HG03097 (cell line): ENCODE measurements at regions not wholly inside any gene's neighbourhood (a gene's known extent, or its start where the extent isn't known, plus 50 kb on each side); places are given as distances from the start of the nearest gene placed in this dataset.

Source experiments
- ATAC-seq: cut with Tn5 transposase; IDR thresholded peaks from one replicate; pipeline ENCODE4 v1.9.1; 2021; ENCODE audit not compliant: unreplicated experiment, low FRiP score

DNA sequence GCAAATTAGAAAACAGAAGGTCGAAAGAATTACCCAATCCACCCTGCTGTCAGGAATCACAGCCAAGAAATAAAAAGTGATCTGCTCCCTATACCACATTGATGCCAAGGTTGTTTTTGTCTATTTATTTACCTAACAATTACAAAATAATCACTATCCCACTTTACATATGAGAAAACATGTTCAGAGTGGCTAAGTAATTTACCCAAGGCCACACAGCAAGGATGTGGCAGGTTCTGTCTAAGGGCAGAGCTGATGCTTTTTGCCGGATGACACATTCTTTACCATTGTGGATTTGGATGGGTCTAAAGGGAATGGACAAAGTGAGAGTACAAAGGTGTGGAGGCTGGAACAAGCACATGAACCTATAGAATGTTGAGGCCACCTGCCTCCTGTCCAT, 460.7 kb downstream of the INSC start:
- ATAC-seq: no peak

DNA sequence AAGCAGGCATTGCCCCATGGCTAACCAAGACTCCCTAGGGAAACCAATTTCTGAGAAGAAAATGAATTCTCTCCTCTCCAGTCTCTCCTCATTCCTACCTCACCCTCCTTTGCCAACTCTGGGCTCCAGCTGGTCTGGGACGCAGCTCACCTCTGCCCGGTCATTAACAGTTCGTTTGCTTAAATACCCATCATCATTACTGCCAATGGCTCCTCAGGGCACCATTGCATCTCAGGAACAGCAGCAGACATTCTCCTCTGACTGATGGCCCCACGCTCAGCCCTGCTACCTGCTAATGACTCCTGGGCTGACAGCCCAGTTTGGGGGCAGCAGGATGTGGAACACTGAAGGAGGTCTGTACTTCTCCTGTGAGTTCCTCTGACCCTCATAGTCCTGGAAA, 462.0 kb downstream of the INSC start:
- no peak for ATAC-seq

DNA sequence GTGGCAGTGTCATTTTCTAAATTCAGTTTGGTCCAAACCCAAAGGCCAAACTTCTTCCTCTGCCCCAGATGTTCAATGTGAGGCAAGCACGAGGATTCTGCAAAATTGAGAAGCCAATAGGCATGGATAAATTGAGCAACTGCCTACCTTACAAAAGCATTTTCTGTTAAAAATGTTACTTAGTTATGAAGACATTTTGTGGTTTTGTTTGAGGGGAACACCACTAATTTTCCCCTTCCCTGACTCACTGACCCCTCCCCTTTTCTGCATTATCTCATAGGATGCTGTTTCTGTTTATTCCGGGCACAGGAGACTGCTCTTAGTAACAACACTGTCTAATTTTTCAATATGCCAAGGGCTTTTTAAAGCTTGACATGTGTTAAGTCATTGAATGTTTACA, 462.8 kb downstream of the INSC start:
- ATAC-seq: no peak

DNA sequence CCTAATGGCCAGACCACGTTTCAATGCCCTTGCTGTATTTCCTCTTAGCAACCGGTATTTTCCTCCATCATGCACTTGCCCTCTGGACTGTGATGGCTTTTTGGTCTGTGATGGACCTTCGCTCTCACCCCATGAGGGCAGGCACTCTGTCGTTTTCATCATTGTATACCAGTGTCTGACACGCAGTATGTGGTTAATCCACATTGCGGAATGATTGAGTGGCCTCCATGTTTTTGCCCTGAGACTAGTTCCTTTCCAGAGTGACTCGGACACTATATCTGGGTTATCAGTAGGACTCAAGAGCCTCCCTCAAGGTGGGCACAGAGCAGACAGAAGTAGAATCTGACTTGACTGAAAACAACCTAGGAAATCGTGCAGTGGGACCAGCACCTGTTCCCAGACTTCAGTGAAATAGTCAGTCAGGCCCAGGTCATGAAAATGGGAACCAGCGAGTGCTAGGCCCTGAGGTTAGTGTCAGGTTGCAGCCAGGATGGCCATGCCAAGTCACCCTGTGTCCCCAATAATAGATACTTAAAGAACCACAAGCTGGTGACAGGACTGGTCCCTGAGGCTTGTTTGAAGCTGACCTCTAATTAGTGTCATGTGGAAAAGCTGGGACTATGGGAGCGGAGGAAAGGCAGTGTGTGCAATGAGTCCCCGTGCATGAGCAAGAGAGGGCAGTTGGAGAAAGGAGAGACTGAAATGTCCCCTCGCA, 464.7 kb downstream of the INSC start:
- no peak for ATAC-seq

DNA sequence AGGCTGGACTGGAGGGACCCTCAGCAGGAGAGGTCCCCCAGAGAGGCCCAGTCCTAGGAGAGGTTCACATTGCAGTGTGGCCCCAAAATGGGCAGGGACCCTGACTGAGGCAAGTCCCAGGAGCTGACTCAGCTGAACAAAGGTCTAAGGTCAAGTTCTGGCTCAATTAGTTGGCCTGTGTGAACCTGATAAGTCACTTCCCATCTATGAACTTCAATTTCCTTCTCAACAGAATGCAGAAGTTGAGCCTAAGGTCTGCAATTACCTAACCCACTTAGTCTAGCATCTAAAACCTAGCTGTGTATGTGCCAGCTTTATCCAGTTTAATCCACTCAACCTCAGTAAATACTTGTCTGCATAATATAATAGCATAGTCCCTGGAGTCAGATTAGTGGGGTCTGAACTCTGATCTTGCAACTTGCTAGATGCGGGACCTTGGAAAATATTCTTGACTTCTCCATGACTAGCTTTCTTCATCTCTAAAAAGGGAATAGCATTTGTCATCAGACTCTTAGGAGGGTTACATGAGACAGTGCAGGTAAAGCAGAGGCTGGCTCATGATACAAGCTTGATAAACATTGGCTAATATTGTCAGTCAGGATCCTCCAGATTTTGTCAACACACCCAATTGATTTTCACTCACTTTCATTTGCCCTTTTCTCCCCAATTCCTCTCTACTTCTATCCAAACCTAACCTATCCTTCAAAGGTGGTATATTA, 465.5 kb downstream of the INSC start:
- ATAC-seq: no peak

DNA sequence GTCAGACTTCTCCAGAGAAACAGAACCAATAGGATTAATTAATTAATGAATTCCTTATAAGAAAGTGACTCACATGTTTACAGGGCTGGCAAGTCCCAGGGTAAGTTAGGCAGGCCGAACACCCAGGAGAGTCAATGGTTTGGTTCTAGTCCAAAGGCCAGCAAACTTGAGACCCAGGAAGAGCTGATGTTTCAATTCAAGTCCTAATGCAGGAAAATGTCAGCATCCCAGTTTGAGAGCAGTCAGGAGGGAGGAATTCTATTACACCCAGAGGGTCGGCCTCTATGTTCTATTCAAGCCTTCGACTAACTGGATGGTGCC, 466.0 kb downstream of the INSC start:
- no peak for ATAC-seq

DNA sequence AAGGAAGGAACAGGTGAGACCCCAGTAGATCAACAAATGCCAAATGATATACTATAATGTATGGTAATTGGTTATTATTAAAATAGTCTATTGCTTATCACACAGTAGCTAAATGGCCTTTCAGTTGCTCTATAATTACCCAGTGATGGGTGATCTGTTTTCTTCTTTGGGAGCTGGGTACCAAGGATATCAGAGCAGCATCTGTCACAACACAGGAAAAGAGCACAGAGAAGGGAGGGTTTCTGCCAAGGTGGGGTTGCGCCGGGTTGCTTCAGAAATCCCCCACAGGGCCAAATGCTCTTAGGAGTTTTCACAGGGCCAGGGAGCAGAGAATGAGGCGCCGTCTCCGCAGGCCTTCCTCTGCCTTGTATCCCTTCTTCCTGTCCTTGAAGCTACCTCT, 469.4 kb downstream of the INSC start:
- ATAC-seq: no peak

DNA sequence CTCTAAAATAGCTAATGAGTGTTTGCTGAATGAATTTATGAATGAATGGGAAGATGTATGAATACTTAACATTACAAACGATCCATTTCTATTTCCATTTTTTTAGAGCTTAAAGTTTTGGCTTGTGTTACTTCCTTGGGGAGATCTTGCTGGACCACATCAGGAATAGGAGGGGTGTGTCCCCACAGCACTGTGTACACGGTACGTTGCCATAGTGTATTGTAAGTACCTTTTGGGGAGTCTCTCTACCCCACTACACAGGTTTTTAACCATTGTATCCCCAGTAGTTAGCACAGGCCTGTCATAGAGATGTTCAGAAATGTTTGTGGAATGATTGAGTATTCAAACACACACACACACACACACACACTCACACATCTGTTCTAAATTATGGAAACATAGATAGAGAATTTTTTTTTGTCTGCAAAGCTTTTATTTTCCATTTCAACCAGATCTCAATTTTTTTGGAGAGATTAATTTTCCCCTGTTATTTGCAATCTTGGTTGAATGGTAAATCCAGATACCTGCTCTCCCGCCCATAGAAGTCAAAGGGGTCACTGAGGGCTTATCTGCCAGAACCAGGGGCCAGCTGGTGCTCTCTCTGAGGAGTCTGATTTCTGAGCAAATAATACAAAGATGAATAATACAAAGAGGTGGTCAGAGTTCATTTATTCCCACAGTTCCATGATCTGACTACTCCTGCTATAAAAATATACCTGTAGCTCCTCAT, 471.0 kb downstream of the INSC start:
- no peak for ATAC-seq

DNA sequence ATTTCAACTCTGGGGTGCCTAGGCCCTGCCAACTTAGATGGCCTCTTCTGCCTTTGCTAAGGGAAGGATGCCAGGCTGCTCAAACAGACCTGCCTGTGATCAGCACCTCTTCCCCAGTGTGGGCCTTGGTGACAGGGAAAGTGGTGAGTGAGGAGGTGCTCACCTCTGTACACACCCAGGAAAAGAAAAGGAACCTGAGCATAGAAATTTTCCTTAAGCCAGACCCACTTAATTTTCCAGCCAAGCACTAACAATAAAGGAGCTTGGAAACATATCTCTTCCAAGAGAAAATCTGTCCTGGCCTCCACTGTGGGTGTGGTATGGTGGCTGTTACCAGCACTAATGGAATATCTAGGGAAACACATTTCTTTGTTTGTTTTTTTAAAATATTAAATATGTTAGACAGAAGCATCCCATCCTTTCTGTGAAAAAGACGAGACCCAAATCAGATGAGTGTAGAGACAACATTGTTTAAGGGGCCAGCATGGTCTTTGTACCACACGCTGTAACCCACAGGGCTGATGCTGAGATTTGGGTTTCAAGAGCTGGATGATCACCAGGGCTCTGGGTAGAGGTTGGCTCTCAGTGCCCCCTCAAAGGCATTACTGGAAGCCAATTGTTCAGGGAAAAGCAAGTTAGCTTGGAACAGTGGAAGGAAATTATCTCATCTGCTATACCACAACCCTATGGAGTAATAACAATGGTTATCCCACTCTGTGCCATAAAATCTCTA, 472.2 kb downstream of the INSC start:
- ATAC-seq: no peak

DNA sequence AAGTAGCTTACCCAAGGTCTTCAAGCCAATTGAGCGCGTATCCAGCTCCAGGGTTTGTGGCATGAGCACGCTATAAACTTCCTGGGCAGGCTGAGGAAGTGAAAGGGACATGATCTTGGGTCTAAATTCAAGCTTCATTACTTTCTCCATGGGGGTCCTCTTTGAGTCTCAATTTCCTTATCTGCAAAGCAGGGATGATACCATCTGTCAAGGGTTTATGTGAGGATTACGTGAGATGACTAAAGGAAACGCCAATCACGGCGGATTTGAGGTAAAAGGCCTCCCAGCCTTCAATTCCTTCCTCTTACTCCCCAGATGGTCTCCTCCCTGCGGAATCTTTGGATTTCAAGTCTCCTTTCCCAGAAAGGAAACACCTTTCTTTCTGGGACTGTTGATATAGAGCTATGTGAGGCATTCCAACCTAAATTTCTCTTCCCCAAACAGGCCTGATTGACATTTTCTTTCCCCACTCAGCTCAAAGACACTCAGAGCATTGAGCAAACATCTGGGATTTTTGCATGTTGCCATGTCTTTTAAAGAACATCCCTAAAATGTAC, 474.4 kb downstream of the INSC start:
- no peak for ATAC-seq

DNA sequence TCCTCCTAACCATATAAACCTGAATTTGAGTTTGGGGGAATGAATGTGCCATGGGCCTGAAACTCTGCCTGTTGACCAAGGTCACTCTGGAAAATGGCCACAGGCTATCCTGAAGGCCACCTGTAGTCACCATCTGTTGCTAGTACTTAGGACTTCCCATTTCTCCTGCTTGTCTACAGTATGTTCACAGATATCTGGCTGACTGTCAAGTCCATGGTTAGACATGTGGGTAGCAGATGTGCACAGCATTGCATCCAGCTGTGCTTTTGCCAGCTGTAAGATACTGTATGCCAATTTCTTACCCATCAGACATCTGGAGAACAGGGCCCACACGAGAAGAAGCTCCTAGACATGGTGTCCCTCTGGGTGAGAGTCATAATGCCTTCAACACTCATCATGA, 475.4 kb downstream of the INSC start:
- no peak for ATAC-seq

DNA sequence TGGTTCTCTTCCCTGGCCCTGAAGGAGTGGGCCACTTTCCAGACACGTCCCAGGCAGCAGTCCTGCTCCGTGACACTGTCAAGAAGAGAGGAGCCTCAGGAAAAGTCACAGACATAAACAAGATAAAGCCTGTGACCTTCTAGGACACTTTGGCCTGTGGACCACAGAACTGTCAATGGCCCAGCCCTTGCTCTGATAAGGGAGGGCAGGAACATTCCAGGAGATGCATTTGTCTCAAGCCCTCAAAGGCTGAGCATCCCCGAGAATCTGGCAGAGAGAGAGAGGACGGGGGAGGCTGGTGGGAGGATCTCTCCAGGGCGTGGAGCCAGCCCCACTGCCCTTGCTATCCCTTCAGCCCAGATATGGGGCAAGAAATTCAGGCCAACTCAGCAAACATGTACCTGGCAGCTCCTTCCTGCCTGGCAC, 476.4 kb downstream of the INSC start:
- no peak for ATAC-seq

DNA sequence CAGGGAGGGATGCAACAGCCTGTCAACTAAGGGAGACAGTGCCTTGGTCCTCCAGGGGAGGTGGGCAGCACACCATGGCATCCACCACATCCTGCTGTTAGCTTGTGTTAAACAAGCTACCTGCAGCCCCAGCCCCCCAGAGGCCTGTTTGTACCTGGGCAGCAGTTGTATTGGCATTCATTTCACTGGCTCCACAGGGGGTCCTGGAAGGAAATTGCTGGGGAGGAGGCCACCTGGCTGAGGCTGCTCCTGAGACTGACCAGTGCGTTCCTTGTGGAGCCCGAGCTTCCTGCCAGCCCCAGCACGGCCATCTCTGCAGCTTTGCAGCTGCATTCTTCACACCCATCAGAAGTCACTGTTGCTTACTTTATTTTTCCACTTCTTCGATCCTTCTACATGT, 479.9 kb downstream of the INSC start:
- ATAC-seq: no peak

DNA sequence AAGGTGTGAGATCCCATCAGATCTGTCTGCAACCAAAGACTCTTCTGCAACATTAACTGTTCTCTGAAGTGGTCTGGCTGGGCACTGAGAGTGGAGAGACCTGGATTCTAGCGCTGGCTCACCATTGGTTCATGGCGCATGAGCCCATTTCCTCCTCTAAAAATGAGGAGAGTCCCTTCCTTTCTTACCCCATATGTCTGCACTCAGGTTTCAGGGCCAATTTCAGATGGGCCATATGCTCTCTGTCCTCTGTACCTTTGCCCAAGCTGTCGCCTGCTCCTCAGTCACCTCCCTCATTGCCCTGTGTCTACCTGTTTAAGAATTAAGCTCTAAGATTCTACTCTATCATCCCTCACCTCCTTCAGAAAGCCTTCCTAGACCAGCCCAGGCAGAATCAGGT, 484.7 kb downstream of the INSC start:
- ATAC-seq: no peak

DNA sequence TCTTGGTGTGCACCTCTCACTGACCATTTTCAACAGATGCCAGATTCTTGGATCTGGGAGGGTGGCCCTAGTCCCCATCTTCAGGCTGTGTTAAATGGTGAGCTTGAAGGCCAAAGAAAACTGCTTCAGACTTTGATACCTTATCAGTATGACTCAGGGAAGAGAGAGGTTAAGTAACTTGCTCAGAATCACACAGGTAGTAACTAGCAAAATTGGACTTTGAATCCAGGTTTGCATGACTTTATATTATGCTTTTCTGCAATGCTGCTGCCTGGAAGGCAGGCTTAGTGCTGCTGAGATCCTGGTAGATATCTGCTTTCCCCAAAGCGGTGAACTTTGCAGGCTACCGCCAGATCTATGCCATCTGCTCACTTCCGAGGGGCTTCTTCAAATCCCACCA, 487.3 kb downstream of the INSC start:
- no peak for ATAC-seq

DNA sequence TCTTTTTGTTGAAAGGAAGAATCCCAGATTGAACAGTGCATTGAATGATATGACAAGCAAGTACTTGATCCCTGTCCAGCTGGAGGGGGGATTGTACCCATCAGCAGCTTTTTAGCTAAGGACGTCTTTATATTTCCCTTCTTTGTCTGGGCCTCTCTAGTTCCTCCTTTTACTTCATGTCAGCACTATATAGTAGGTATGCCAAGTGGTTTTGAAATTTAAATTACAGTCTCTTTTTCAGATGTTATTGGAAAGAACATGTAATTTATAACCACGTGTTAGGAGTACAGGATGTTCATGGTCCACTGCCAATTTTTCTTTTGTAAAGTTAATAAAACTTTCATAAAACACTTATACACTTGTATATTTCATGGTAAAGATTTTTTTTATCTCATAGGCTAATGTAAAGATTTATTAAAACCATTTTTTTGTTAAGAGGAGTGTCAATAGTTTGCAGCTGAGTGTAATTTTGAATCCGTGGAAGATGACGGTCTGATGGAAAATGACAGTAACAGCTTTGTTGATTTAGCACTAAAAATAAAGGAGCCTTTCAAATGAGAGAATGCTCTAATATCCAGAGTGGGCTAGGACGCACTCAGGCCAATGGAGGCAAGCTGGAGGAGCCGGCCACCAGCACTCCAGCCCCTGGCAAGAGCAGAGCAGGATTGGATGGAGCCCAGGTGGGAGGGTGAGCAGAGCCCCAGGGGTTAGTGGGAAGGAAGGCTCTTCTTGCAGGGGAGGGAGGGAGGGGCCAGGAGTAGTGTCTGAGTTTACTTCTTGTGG, 488.3 kb downstream of the INSC start:
- ATAC-seq: no peak

DNA sequence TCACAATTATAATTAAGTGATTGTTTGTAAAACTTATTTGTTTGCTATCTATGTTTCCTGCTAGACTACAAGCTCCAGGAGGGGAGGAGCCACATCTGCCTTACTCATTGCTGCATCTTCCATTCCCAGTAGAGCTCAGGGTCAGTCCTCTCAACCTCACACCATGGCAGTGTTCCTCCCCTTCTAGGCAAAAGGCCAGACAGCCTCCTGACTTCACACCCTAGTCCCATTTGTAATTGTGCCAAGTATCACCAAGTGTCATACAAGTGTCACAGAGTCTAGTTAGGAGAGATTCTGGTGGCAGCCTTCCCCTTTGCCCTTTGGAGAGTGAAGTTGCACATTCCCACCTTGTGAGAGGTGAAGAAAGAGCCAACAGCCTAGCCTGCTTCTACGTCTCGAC, 490.4 kb downstream of the INSC start:
- ATAC-seq: no peak

DNA sequence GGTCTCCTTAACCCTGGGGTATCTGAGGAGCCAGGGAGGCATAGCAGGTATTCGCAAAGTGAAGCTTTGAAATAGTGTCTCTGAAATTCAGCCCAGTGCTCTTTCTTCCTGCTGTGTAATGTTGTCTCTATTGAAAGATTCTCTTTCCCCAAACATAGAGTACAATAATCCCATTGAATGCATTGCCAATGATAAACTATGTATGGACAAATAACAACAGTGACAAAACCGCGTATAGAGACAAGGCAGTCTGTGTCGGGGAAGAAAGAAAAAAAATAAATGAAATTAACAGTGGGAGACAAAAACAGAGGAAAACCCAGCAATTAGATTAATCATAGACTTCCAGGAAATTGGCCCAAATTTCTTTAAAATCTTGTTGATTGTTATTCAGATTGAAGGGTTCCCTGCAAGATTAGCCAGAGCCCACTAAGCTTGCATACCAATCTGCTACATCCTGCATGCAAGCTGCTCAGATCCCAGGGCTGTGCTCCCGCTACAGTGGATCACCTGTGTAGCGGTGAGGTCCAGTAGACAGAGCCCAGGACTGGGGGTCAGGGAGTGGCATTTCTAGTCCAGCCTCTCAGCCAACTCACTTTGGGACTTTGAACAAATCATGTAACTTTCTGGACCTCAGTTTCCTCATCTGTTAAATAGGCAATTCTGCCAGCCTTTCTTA, 492.8 kb downstream of the INSC start:
- no peak for ATAC-seq

DNA sequence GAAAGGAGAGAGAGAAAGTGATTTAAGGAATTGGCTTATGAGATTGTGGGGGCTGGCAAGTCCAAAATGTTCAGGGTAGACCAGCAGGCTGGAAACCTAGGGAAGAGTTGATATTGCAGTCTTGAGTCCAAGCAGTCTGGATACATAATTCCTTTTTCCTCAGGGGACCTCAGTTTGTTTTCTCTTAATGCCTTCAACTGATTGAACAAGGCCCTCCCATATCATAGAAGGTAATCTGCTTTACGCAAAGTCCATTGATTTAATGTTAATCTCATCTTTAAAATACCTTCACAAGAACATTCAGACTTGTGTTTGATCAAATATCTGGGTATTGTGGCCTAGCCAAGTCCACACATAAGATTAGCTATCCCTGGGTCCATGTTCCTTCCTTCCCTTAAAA, 494.7 kb downstream of the INSC start:
- no peak for ATAC-seq

DNA sequence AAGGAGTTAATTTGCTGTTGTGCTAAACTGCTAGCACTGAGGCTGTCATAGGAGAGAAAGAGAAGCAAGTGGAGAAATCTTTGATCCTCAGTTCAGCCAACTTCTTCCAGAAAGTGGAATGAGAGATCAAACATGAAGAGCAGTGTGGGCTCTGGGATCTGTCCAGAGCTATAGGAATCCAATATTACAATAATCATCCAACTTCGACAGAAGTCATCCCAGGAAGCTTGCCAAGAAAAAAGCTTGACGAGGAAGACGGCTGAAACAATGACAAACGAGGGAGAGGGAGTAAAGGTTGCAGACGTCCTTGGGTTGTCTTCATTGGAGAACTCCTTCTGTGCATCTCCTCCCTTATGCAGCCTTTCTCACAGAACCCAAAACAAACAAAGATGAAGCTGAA, 496.2 kb downstream of the INSC start:
- ATAC-seq: no peak
